ENCODE measurements at regions not wholly inside any gene's neighbourhood (a gene's known extent, or its start where the extent isn't known, plus 50 kb on each side); places are given as distances from the start of the nearest gene placed in this dataset.

DNA sequence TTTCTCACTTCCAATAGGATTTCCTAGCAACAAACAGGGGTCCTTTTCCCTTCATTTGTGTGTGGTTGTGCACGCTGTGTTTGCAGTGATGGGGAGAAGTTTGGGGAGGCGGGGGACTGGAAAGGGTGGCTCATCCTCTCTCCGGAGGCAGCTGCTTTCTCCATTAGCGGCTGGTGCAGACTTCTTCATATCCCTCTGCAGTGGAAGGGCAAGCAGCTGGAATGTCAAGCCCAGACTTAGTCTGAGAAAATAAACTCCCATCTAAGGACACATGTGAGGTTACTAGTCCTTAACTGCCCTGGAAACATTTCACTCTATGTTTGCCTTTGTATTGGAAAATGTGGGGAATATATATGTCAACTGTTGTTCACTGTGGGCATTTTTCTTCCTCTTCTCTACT, 467.0 kb upstream of the RASGRP1 start:
- TF ChIP-seq, protein P1, sequence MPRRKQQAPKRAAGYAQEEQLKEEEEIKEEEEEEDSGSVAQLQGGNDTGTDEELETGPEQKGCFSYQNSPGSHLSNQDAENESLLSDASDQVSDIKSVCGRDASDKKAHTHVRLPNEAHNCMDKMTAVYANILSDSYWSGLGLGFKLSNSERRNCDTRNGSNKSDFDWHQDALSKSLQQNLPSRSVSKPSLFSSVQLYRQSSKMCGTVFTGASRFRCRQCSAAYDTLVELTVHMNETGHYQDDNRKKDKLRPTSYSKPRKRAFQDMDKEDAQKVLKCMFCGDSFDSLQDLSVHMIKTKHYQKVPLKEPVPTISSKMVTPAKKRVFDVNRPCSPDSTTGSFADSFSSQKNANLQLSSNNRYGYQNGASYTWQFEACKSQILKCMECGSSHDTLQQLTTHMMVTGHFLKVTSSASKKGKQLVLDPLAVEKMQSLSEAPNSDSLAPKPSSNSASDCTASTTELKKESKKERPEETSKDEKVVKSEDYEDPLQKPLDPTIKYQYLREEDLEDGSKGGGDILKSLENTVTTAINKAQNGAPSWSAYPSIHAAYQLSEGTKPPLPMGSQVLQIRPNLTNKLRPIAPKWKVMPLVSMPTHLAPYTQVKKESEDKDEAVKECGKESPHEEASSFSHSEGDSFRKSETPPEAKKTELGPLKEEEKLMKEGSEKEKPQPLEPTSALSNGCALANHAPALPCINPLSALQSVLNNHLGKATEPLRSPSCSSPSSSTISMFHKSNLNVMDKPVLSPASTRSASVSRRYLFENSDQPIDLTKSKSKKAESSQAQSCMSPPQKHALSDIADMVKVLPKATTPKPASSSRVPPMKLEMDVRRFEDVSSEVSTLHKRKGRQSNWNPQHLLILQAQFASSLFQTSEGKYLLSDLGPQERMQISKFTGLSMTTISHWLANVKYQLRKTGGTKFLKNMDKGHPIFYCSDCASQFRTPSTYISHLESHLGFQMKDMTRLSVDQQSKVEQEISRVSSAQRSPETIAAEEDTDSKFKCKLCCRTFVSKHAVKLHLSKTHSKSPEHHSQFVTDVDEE (CRISPR knock-in tag; IDR thresholded peaks at IDR 0.05), result no peak
- TF ChIP-seq, protein P2, sequence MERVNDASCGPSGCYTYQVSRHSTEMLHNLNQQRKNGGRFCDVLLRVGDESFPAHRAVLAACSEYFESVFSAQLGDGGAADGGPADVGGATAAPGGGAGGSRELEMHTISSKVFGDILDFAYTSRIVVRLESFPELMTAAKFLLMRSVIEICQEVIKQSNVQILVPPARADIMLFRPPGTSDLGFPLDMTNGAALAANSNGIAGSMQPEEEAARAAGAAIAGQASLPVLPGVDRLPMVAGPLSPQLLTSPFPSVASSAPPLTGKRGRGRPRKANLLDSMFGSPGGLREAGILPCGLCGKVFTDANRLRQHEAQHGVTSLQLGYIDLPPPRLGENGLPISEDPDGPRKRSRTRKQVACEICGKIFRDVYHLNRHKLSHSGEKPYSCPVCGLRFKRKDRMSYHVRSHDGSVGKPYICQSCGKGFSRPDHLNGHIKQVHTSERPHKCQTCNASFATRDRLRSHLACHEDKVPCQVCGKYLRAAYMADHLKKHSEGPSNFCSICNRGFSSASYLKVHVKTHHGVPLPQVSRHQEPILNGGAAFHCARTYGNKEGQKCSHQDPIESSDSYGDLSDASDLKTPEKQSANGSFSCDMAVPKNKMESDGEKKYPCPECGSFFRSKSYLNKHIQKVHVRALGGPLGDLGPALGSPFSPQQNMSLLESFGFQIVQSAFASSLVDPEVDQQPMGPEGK (CRISPR knock-in tag; IDR thresholded peaks at IDR 0.05; ENCODE audit: borderline replicate concordance), result no peak
- TF ChIP-seq ARNTL (CRISPR knock-in tag; IDR thresholded peaks at IDR 0.05; ENCODE audit: borderline replicate concordance, low read depth) (no peak), ZFP30 (CRISPR knock-in tag; IDR thresholded peaks at IDR 0.05) (no peak), ESRRG (CRISPR knock-in tag; IDR thresholded peaks at IDR 0.05) (no peak)
- TF ChIP-seq, protein P3, sequence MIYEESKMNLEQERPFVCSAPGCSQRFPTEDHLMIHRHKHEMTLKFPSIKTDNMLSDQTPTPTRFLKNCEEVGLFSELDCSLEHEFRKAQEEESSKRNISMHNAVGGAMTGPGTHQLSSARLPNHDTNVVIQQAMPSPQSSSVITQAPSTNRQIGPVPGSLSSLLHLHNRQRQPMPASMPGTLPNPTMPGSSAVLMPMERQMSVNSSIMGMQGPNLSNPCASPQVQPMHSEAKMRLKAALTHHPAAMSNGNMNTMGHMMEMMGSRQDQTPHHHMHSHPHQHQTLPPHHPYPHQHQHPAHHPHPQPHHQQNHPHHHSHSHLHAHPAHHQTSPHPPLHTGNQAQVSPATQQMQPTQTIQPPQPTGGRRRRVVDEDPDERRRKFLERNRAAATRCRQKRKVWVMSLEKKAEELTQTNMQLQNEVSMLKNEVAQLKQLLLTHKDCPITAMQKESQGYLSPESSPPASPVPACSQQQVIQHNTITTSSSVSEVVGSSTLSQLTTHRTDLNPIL (CRISPR knock-in tag; IDR thresholded peaks at IDR 0.05; ENCODE audit: low read depth), result no peak
- TF ChIP-seq, protein P4, sequence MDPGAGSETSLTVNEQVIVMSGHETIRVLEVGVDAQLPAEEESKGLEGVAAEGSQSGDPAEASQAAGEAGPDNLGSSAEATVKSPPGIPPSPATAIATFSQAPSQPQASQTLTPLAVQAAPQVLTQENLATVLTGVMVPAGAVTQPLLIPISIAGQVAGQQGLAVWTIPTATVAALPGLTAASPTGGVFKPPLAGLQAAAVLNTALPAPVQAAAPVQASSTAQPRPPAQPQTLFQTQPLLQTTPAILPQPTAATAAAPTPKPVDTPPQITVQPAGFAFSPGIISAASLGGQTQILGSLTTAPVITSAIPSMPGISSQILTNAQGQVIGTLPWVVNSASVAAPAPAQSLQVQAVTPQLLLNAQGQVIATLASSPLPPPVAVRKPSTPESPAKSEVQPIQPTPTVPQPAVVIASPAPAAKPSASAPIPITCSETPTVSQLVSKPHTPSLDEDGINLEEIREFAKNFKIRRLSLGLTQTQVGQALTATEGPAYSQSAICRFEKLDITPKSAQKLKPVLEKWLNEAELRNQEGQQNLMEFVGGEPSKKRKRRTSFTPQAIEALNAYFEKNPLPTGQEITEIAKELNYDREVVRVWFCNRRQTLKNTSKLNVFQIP (CRISPR knock-in tag; IDR thresholded peaks at IDR 0.05; ENCODE audit: borderline replicate concordance, low read depth), result no peak
